H1 (cell line): ENCODE measurements at regions not wholly inside any gene's neighbourhood (a gene's known extent, or its start where the extent isn't known, plus 50 kb on each side); places are given as distances from the start of the nearest gene placed in this dataset.

Experiments
- CTCF ChIA-PET: fragments of 300-600 bp; sonication (Branson Sonifier 250); formaldehyde crosslinking; loops from one replicate; lab custom pipeline; 2021; ENCODE audit not compliant: partially characterized antibody; lab: Charles Lee
- POLR2A ChIA-PET: fragments of 300-600 bp; sonication (Branson Sonifier 250); formaldehyde crosslinking; loops from one replicate; lab custom pipeline; 2021; ENCODE audit warnings: inconsistent platforms; ENCODE audit not compliant: partially characterized antibody; lab: Charles Lee
- DNase-seq, 2 experiments: peaks; one replicate each; pipeline versions ENCODE4 v3.0.0 to v3.0.0-alpha.2; 2010 to 2022; ENCODE audit warnings: low spot score in 2 of 2, low read depth in 1 of 2, mixed read lengths in 1 of 2
- FAIRE-seq: peaks from 2 replicates; lab custom pipeline; 2011; peaks lifted over from hg19 to GRCh38; lab: Jason Lieb, UNC
- H2AFZ ChIP-seq: 2 replicates; pipeline ENCODE4 v1.8.1; 2012; ENCODE audit warnings: low read length, inconsistent platforms
- H2AK5ac ChIP-seq: 2 replicates; pipeline ENCODE4 v1.6.1; 2013; ENCODE audit warnings: low read depth, low read length
- H2BK120ac ChIP-seq: replicated peaks from 2 replicates; pipeline ENCODE3; 2013; ENCODE audit warnings: low read depth, low read length, inconsistent platforms
- H2BK12ac ChIP-seq: 2 replicates; pipeline ENCODE4 v1.6.1; 2013; ENCODE audit warnings: low read depth, low read length
- H2BK15ac ChIP-seq: 2 replicates; pipeline ENCODE4 v1.6.1; 2013; ENCODE audit warnings: low read length
- H2BK20ac ChIP-seq: 2 replicates; pipeline ENCODE4 v1.6.1; 2013; ENCODE audit warnings: low read length
- H2BK5ac ChIP-seq: 2 replicates; pipeline ENCODE4 v1.6.1; 2013; ENCODE audit warnings: low read depth, low read length
- H3K14ac ChIP-seq: 2 replicates; pipeline ENCODE4 v1.6.1; 2013; ENCODE audit warnings: inconsistent platforms; ENCODE audit not compliant: insufficient read length
- H3K18ac ChIP-seq: 2 replicates; pipeline ENCODE4 v1.6.1; 2013; ENCODE audit warnings: low read length; ENCODE audit errors: extremely low read depth
- H3K23ac ChIP-seq: 2 replicates; pipeline ENCODE4 v1.6.1; 2013; ENCODE audit warnings: inconsistent platforms; ENCODE audit not compliant: insufficient read length
- H3K23me2 ChIP-seq: 2 replicates; pipeline ENCODE4 v1.6.1; 2013; ENCODE audit warnings: low read depth, low read length
- H3K27ac ChIP-seq: 2 replicates; pipeline ENCODE4 v1.6.1; 2011; ENCODE audit warnings: low read depth, low read length, inconsistent platforms
- H3K27me3 ChIP-seq, 4 experiments: replicated peaks in 1 of 4; 1 replicate in 1 of 4; 2 replicates in 3 of 4; pipeline versions ENCODE4 v1.6.1 to v1.8.1; 2011 to 2013; ENCODE audit warnings: low read length in 3 of 4, mild to moderate bottlenecking in 3 of 4, inconsistent platforms in 2 of 4, mixed read lengths in 2 of 4, moderate library complexity in 1 of 4; ENCODE audit not compliant: control insufficient read depth in 3 of 4, insufficient read depth in 3 of 4; ENCODE audit errors: extremely low read depth in 1 of 4
- H3K36me3 ChIP-seq, 4 experiments: 2 replicates each; pipeline versions ENCODE4 v1.6.1 to v1.8.1; 2011 to 2013; ENCODE audit warnings: mild to moderate bottlenecking in 4 of 4, low read length in 3 of 4, moderate library complexity in 2 of 4, control low read depth in 1 of 4, inconsistent platforms in 1 of 4; ENCODE audit not compliant: insufficient read depth in 4 of 4, control insufficient read depth in 2 of 4
- H3K4ac ChIP-seq: replicated peaks from 2 replicates; pipeline ENCODE3; 2013; ENCODE audit warnings: low read length, low read depth, mixed read lengths, inconsistent platforms; ENCODE audit not compliant: insufficient read length
- H3K4me1 ChIP-seq, 4 experiments: replicated peaks in 1 of 4; 1 replicate in 1 of 4; 2 replicates in 3 of 4; pipeline versions ENCODE4 v1.6.1 to v1.8.1; 2011 to 2013; ENCODE audit warnings: low read length in 3 of 4, inconsistent platforms in 2 of 4, mixed read lengths in 1 of 4; ENCODE audit not compliant: insufficient read depth in 4 of 4, control insufficient read depth in 3 of 4
- H3K4me2 ChIP-seq, 2 experiments: 2 replicates each; pipeline versions ENCODE4 v1.6.1 to v1.8.1; 2011 to 2013; ENCODE audit warnings: low read depth in 2 of 2, low read length in 2 of 2, control low read depth in 1 of 2, inconsistent platforms in 1 of 2, mild to moderate bottlenecking in 1 of 2; ENCODE audit not compliant: insufficient read depth in 1 of 2
- H3K4me3 ChIP-seq, 4 experiments: fragments of 200-600, 300-600 bp in 1 of 4; sonication (generic), shearing (Covaris generic), sonication (Bioruptor Twin) in 1 of 4; 2 replicates each; pipeline versions ENCODE4 v1.5.1 to v1.8.1; 2011 to 2016; ENCODE audit warnings: low read length in 4 of 4, low read depth in 3 of 4, control low read depth in 2 of 4, inconsistent platforms in 2 of 4, mild to moderate bottlenecking in 2 of 4, mixed read lengths in 1 of 4, moderate library complexity in 1 of 4; ENCODE audit not compliant: insufficient read depth in 2 of 4; ENCODE audit errors: extremely low read depth in 1 of 4
- H3K56ac ChIP-seq: replicated peaks from 2 replicates; pipeline ENCODE3; 2013; ENCODE audit warnings: low read depth, mild to moderate bottlenecking, mixed read lengths, low read length, inconsistent platforms; ENCODE audit not compliant: insufficient read length
- H3K79me1 ChIP-seq: 2 replicates; pipeline ENCODE4 v1.6.1; 2013; ENCODE audit warnings: low read depth, low read length, control low read depth
- H3K79me2 ChIP-seq, 2 experiments: 2 replicates each; pipeline versions ENCODE4 v1.6.1 to v1.8.1; 2012 to 2013; ENCODE audit warnings: low read length in 2 of 2, mild to moderate bottlenecking in 2 of 2, inconsistent platforms in 1 of 2; ENCODE audit not compliant: insufficient read depth in 2 of 2, control insufficient read depth in 1 of 2
- H3K9ac ChIP-seq, 4 experiments: replicated peaks in 1 of 4; 1 replicate in 1 of 4; 2 replicates in 3 of 4; pipeline versions ENCODE4 v1.6.1 to v1.8.1; 2011 to 2013; ENCODE audit warnings: low read depth in 3 of 4, low read length in 3 of 4, control low read depth in 2 of 4, mild to moderate bottlenecking in 2 of 4, moderate library complexity in 2 of 4, inconsistent platforms in 1 of 4; ENCODE audit errors: extremely low read depth in 1 of 4
- H3K9me3 ChIP-seq, 2 experiments: 2 replicates each; pipeline versions ENCODE4 v1.6.1 to v1.8.1; 2012 to 2013; ENCODE audit warnings: mild to moderate bottlenecking in 2 of 2, moderate library complexity in 2 of 2, control low read depth in 1 of 2, inconsistent platforms in 1 of 2, low read depth in 1 of 2, low read length in 1 of 2, mixed read lengths in 1 of 2; ENCODE audit not compliant: insufficient read depth in 2 of 2
- H4K20me1 ChIP-seq, 2 experiments: replicated peaks in 1 of 2; 2 replicates each; pipeline versions ENCODE3 to v1.8.1; 2011 to 2013; ENCODE audit warnings: inconsistent platforms in 2 of 2, low read length in 2 of 2, mild to moderate bottlenecking in 1 of 2; ENCODE audit not compliant: insufficient read depth in 2 of 2, control insufficient read depth in 1 of 2
- H4K5ac ChIP-seq: 2 replicates; pipeline ENCODE4 v1.6.1; 2013; ENCODE audit warnings: low read length, low read depth, mixed read lengths, inconsistent platforms; ENCODE audit not compliant: insufficient read length
- H4K8ac ChIP-seq: 2 replicates; pipeline ENCODE4 v1.8.0; 2013; ENCODE audit warnings: mild to moderate bottlenecking, moderate library complexity, low read length, inconsistent platforms; ENCODE audit not compliant: insufficient read depth; ENCODE audit errors: extremely low read depth
- H4K91ac ChIP-seq: replicated peaks from 2 replicates; pipeline ENCODE3; 2013; ENCODE audit warnings: low read length, mixed read lengths, inconsistent platforms; ENCODE audit not compliant: insufficient read length
- KDM1A ChIP-seq: fragments of 200-600, 300-600 bp; sonication (generic); IDR thresholded peaks from 2 replicates; pipeline ENCODE4 v1.7.1; 2016; ENCODE audit warnings: mild to moderate bottlenecking, low read length, borderline replicate concordance
- MAFK ChIP-seq: IDR thresholded peaks from 2 replicates; pipeline ENCODE4 v1.6.1; 2012; ENCODE audit warnings: low read depth, mild to moderate bottlenecking, improper control_type of control experiment, low read length
- RAD21 ChIP-seq, 2 experiments: IDR thresholded peaks in 1 of 2; conservative IDR thresholded peaks in 1 of 2; 2 replicates each; pipeline ENCODE4 v1.6.1; 2011; ENCODE audit warnings: low read depth in 2 of 2, low read length in 2 of 2, improper control_type of control experiment in 1 of 2, inconsistent platforms in 1 of 2, mild to moderate bottlenecking in 1 of 2, moderate library complexity in 1 of 2
- TAF1 ChIP-seq: IDR thresholded peaks from 2 replicates; pipeline ENCODE4 v1.6.1; 2011; ENCODE audit warnings: mild to moderate bottlenecking, low read depth, low read length
- WGBS, 2 experiments: shearing (Covaris generic) in 1 of 2; methylation state at CpG; one replicate each; pipeline versions ENCODE4 v1.1.6 to v1.1.7; 2013 to 2015; ENCODE audit warnings: low lambda C conversion rate in 2 of 2, mixed read lengths in 2 of 2, inconsistent platforms in 1 of 2, low coverage in 1 of 2, missing lambda C conversion rate in 1 of 2; ENCODE audit not compliant: insufficient replicate concordance in 2 of 2, insufficient coverage in 1 of 2, insufficient read length in 1 of 2; ENCODE audit errors: extremely low coverage in 1 of 2, missing lambda C conversion rate in 1 of 2; 5-methylcytosine and 5-hydroxymethylcytosine counted together

GRCh38 chr4:23260511-23260910, 567.8 kb downstream of the GBA3 start:
- Histone ChIP-seq H4K20me1 (no peaks in the 10 kb centered on the region), H4K5ac (no peak overlapping the region), H2BK120ac (no peak overlapping the region), H3K79me1 (no peaks in the 10 kb centered on the region), H3K23ac (no peak overlapping the region), H3K4me3 (no peak overlapping the region), H3K4me2 (no peak overlapping the region), H3K4ac (no peak overlapping the region), H3K56ac (no peak overlapping the region), H2BK12ac (no peak overlapping the region), H3K79me2 (no peaks in the 10 kb centered on the region), H3K27ac (no peak overlapping the region), H3K4me1 (no peaks in the 10 kb centered on the region), H2BK20ac (no peak overlapping the region), H3K23me2 (no peaks in the 10 kb centered on the region), H3K9me3 (no peaks in the 10 kb centered on the region), H3K14ac (no peak overlapping the region), H4K91ac (no peak overlapping the region), H3K9ac (no peak overlapping the region), H2BK15ac (no peak overlapping the region), H2BK5ac (no peak overlapping the region), H2AK5ac (no peak overlapping the region), H3K27me3 (no peaks in the 10 kb centered on the region), H3K36me3 (no peaks in the 10 kb centered on the region), H2AFZ (no peak overlapping the region), H3K18ac (no peak overlapping the region), H4K8ac (no peak overlapping the region)
- ChIA-PET POLR2A (no interaction called here), CTCF (no interaction called here)
- DNase-seq (no peak), FAIRE-seq (no peak)
- 86% methylated on average over 1 of the region's 1 CpG; no CpG with 5 or more reads in 1 of the 2 experiments for WGBS, 2 experiments
- no peak for TF ChIP-seq RAD21 (IDR thresholded peaks at IDR 0.05 in 1 of 2, conservative IDR thresholded peaks at IDR 0.05 in 1 of 2; ENCODE audit: low read depth in 2 of 2, low read length in 2 of 2)
- 0 out of 2 replicates have a peak, but pooled peaks have one; percentile 12 for TF ChIP-seq MAFK
- TF ChIP-seq TAF1: no peak
- TF ChIP-seq KDM1A: no peak
